ENCODE measurements at regions not wholly inside any gene's neighbourhood (a gene's known extent, or its start where the extent isn't known, plus 50 kb on each side); places are given as distances from the start of the nearest gene placed in this dataset.

- H3K27ac ChIP-seq (ENCODE audit: control insufficient read depth, insufficient read depth, low read length), result no peak overlapping the region
- H3K36me3 ChIP-seq (ENCODE audit: control insufficient read depth in 2 of 2, extremely low read depth in 1 of 2, insufficient read depth in 2 of 2, low read length in 2 of 2), result no peaks in the 10 kb centered on the region
- H3K4me2 ChIP-seq (ENCODE audit: control insufficient read depth, extremely low read depth, insufficient read depth, low read depth, low read length), result no peak overlapping the region
- no peaks in the 10 kb centered on the region for H3K27me3 ChIP-seq (ENCODE audit: control insufficient read depth, extremely low read depth, insufficient read depth, low read length)
- H3K9me3 ChIP-seq (ENCODE audit: control insufficient read depth, low read depth, low read length), result no peaks in the 10 kb centered on the region
- no peak for FAIRE-seq
- no peak for DNase-seq (ENCODE audit: low read depth, low spot score)
- dilution Hi-C loops (cut with MboI; ENCODE audit: extremely low pct_ligation_motif_present, low sequenced_read_pairs), result no loop called here
- H3K9me1 ChIP-seq (ENCODE audit: control insufficient read depth, extremely low read depth, insufficient read depth, low read length), result no peaks in the 10 kb centered on the region
- H3K4me3 ChIP-seq (ENCODE audit: control insufficient read depth in 2 of 3, extremely low read depth in 1 of 3, insufficient read depth in 2 of 3, low read depth in 1 of 3, low read length in 3 of 3), result no peak overlapping the region
- H2AFZ ChIP-seq (ENCODE audit: control insufficient read depth, low read length), result no peak overlapping the region
- no peak overlapping the region for H3K9ac ChIP-seq (ENCODE audit: control insufficient read depth, extremely low read depth, insufficient read depth, low read length)
- no peaks in the 10 kb centered on the region for H3K4me1 ChIP-seq (ENCODE audit: control insufficient read depth, extremely low read depth, insufficient read depth, low read length)
- H3K79me2 ChIP-seq (ENCODE audit: control insufficient read depth, insufficient read depth, low read length), result no peaks in the 10 kb centered on the region
- TF ChIP-seq EZH2 (IDR thresholded peaks at IDR 0.05; ENCODE audit: low read length) (no peak), CTCF (optimal IDR thresholded peaks at IDR 0.05 in 1 of 3, IDR thresholded peaks at IDR 0.05 in 1 of 3, conservative IDR thresholded peaks at IDR 0.05 in 1 of 3; ENCODE audit: extremely low read depth in 1 of 3, insufficient read depth in 2 of 3, low read length in 3 of 3) (no peak)
- no peaks in the 10 kb centered on the region for H4K20me1 ChIP-seq (ENCODE audit: control insufficient read depth, extremely low read depth, insufficient read depth, low read length)
These were observed 724.6 kb downstream of the CENPC start for GRCh38 chr4:66820681-66821080.

DNA sequence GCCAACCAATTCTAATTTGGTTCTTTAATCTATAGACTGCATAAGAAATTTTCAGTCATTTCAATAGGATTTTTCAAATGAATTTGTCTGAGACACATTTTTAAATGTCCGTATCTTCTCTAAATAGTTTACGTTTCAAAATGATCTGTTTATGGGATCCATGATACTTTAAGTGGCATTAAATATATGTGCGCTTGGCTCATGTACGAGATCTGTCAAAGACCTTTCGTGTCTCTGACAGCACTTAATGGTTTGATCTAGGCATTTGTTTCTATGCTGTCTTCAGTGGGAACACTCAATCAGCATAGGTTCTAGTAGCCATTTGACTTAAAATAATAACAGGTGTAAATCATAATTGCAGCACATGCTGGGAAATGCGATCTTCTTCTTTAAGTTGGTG is 731.0 kb downstream of the CENPC start:
- Histone ChIP-seq H2AFZ (ENCODE audit: control insufficient read depth, low read length) (no peak overlapping the region), H3K9me1 (ENCODE audit: control insufficient read depth, extremely low read depth, insufficient read depth, low read length) (no peaks in the 10 kb centered on the region), H4K20me1 (ENCODE audit: control insufficient read depth, extremely low read depth, insufficient read depth, low read length) (no peaks in the 10 kb centered on the region), H3K9ac (ENCODE audit: control insufficient read depth, extremely low read depth, insufficient read depth, low read length) (no peak overlapping the region), H3K27me3 (ENCODE audit: control insufficient read depth, extremely low read depth, insufficient read depth, low read length) (no peaks in the 10 kb centered on the region), H3K27ac (ENCODE audit: control insufficient read depth, insufficient read depth, low read length) (no peak overlapping the region), H3K4me2 (ENCODE audit: control insufficient read depth, extremely low read depth, insufficient read depth, low read depth, low read length) (no peak overlapping the region), H3K4me1 (ENCODE audit: control insufficient read depth, extremely low read depth, insufficient read depth, low read length) (no peaks in the 10 kb centered on the region), H3K79me2 (ENCODE audit: control insufficient read depth, insufficient read depth, low read length) (no peaks in the 10 kb centered on the region), H3K36me3 (ENCODE audit: control insufficient read depth in 2 of 2, extremely low read depth in 1 of 2, insufficient read depth in 2 of 2, low read length in 2 of 2) (no peaks in the 10 kb centered on the region), H3K9me3 (ENCODE audit: control insufficient read depth, low read depth, low read length) (no peaks in the 10 kb centered on the region), H3K4me3 (ENCODE audit: control insufficient read depth in 2 of 3, extremely low read depth in 1 of 3, insufficient read depth in 2 of 3, low read depth in 1 of 3, low read length in 3 of 3) (no peak overlapping the region)
- dilution Hi-C loops (cut with MboI; ENCODE audit: extremely low pct_ligation_motif_present, low sequenced_read_pairs), result no loop called here
- no peak for FAIRE-seq
- TF ChIP-seq CTCF (optimal IDR thresholded peaks at IDR 0.05 in 1 of 3, IDR thresholded peaks at IDR 0.05 in 1 of 3, conservative IDR thresholded peaks at IDR 0.05 in 1 of 3; ENCODE audit: extremely low read depth in 1 of 3, insufficient read depth in 2 of 3, low read length in 3 of 3) (no peak), EZH2 (IDR thresholded peaks at IDR 0.05; ENCODE audit: low read length) (no peak)
- no peak for DNase-seq (ENCODE audit: low read depth, low spot score)

Data from keratinocyte (primary cell).